NOMO-1 (cell line): ENCODE measurements at regions not wholly inside any gene's neighbourhood (a gene's known extent, or its start where the extent isn't known, plus 50 kb on each side); places are given as distances from the start of the nearest gene placed in this dataset.
"Not testable (repeated sequence)": the region's sequence is repeated elsewhere in the genome, so short reads cannot be mapped to it uniquely, and the experiment has no call there.

Source experiments
- DNase-seq, 2 experiments: peaks; one replicate each; lab custom pipeline; 2025; ENCODE audit not compliant: unreplicated experiment in 2 of 2; lab: John Stamatoyannopoulos, UW

DNA sequence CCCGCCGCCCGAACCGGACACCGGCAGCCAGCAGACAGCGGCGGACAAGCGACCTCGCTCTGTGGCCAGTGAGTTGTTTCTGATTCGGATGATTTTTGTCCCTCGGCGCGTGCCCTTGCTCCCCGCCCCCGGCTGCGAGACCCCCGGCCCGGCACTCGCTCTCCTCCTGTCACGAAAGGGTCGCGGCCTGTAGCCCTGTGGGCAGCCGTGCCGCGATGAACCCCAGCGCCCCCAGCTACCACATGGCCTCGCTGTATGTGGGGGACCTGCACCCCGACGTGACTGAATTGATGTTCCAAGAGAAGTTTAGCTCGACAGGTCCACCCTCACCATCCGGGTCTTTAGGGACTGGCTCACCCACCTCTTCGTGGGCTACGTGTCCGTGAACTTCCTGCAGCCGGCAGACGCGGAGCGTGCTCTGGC, 1257.5 kb upstream of the ACVR2A start:
- no peak for DNase-seq

DNA sequence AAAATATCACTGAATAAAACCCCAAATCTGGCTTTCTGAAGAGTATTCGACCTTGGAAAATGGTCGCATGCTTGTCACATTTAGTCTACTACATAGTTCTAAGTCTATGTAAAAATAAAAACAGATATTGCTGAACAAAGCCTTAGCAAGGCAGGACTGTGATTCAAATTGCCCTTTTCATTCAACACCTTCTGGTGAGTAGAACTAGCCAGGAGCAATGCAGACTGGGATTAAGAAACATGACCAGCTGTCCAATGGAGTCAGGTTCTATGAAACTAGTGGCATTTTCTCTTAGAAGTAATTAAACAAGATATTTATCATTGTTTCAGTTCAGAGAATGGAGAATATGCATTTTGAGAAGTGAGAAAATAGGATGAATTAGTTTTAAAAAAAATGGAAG, 1260.5 kb upstream of the ACVR2A start:
- DNase-seq: no peak

DNA sequence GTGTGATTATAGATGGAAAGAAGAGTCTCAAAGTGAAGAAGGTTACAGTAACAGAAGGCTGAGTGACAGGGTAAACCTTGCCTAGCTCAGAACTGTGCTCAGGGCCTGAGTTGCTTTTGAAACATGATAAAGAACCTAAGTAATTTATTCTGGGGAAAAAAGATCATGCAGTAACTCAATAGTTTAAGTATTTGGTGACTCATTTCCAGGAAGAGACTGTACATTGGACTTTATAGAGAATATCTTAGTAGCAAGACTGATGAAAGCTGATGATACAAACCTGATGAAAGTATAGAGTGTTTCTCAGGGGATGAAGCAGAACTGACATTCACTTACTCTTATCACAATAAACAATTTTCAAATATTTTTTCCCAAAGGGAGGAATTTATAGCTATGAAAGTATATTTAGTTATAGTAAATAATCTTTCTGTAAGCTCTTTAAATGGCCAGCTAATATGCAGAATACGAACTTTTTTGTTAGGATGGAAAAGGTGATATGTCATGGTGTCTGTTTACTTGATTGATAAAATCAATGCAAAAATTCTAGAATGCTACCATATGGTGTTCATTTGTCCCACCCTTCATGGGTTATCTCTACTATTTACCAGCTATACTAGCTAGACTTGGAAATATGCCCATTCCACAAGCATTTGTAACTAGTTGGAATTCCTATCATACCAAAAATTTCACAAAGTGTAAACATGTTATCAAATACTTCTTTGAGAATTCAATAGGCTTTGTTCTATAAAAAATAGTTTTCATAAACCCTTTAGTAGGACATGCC, 1265.5 kb upstream of the ACVR2A start:
- DNase-seq: no peak

DNA sequence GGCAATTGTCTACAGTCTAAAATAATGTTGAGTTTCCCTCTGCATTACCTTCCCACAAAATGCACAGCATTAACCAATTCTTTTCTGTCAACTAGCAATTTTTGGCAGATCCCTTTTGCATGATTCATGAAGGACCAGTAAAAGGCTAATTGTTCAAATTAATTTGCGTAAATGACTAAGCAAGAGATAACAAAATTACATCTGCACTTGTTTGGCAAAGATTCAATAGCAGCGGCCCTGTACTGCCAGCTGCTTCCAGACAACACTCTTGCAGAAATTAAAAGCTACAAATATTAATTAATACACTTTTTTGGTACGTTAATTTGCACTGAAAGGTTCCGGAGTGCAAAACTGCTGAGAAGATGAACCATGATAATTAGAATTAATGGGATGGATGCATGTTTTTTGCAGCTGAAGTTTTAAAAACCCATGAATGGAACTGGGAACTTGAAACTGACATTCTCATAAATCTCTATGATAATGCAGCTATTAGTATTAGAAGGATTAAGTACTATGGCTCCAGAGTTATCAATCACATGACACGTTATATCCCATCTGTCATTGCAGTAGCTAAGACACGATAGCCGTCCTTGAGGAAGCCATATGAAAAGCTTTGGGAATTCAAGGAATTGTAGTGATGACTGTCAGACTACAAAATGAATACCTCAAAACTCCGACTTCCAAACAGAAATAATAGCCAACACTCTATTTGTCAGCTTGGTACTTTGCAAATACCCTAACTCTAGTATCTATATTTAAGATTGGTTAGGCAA, 1268.3 kb upstream of the ACVR2A start:
- DNase-seq: no peak

DNA sequence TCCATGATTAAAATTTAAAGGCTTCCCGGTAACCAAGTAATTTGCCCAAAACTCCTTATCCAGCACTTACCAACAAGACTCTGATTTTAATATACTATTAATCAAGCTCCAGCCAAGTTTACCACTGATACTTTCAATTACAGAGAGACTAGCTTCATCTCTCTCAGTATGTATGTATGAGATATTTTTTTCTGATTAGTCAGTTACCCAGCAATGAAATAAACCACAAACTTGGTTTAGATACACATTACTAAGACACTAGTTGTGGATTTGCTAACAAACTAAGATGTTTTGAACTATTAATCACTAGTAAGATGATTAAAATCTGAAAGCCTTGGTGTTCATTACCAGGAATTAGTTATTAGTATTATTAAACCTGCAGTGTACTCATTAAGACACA, 1272.2 kb upstream of the ACVR2A start:
- no peak for DNase-seq

DNA sequence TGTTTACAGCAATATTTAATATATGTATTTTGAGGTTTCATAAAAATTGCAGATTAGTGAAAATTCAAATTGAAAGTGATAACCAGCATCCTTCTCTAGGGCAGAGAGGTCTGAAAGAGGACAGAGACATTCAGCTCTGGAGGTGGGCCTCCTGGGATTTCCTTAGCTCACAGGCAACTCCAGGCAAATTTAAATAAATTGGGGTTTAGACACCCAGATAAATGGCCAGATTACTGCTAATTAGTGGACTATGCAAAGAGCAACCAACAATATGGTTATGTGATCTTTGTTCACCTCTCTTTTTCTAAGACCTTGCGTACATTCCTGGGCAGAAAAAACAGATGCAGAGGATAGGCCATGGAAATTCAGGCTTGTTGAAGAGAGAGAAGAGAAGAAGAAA, 1282.8 kb upstream of the ACVR2A start:
- DNase-seq: no peak

DNA sequence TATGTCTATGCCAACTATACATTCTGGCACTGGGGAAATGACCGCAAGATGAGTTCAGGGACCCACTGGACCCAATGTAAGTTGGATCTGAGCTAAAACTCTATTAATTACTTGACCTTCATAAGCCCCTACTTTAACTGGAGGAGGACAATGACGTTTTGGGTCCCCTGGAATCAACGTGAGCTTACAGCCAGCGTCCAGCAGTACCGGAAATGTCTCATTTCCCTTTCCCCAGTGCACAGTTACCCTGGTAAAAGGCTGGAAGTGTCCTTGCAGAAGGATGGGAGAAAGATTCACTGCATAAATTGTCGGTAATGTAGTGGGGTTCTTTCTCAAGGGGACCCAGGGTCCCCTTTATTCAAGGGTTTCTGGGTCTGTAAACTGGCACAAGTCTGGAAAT, 1297.6 kb upstream of the ACVR2A start:
- no peak for DNase-seq

DNA sequence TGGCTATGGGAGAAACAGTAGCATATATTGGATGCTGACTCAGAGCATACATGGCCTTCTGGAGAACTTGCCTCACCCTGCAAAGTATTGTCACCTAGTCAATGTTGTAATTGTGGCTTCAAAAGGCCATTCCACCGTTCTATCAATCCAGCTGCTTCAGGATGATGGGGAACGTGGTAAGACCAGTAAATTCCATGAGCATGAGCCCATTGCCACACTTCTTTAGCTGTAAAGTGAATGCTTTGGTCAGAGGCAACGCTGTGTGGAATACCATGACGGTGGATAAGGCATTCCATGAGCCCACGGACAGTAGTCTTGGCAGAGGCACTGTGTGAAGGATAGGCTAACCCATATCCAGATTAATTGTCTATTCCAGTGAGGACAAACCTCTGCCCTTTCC, 1300.1 kb upstream of the ACVR2A start:
- DNase-seq: no peak

DNA sequence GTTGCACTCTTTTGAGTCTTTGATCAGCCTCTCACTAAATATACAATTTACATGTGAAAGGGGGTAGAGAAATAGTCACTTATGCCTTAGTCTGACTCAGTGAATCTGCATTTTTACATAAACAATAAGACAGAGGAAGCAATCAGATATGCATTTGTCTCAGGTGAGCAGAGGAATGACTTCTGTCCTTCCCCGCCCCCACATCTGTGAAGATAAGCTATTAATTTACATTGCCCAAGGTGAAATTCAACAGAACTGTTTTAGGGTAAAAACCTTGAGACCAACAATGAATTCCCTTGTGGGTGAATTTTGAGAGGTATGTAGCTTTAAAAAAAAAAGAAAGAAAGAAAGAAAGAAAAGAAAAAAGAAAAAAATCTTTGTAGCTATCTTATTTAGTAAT, 1302.9 kb upstream of the ACVR2A start:
- DNase-seq: no peak

DNA sequence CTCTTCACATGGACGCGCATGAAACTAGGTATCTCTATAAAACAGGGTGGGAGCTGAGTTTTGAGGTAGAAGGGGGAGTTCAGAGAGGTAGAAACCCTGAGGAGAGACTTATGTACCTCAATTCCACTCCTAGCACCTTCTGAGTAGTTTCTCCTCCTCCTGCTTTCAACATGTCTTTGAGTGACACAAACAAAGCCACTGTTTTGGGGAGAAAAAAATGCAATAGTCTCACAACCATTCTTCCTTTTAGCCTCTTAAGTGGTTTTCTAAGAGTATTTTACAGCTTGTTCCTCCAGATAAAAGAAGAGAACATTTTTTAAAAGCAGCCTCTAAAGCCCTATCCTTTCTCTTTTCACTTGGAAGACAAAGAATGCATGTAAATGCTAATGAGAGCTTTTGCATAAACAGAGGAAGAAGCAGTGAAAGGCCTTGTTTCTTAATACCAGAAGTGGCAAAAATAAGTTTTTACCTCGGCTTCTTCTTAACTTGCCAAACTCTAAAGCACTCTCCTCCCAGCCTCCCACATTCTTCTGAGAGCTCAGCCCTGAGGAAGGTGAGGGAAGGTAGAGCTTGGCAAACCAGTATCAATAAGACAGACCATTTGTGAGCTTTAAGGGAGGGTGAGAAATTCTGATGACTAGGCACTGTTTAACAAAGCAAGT, 1304.4 kb upstream of the ACVR2A start:
- DNase-seq: no peak

DNA sequence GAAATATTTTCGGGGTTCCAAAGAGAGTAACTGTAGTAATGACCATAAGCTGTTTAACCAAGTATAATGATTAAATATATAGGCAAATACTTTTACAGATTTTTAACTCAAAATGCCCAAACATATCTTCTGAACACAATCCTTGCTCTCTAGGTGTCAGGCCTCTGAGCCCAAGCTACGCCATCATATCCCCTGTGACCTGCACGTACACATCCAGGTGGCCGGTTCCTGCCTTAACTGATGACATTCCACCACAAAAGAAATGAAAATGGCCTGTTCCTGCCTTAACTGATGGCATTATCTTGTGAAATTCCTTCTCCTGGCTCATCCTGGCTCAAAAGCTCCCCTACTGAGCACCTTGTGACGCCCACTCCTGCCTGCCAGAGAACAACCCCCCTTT, 1305.1 kb upstream of the ACVR2A start:
- DNase-seq: not testable (repeated sequence)

DNA sequence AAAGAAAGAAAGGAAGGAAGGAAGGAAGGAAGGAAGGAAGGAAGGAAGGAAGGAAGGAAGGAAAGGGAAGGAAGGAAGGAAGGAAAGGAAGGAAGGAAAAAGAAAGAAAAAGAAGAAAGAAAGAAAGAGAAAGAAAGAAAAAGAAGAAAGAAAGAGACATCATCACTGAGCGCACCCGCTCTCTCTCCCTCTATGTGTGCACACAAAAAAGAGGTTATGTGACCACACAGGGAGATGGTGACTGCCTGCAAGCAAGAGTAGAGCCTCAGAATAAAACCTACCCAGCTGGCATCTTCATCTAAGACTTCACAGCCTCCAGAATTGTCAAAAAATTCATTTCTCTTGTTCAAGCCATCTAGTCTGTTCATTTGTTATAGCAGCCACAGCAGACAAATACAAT, 1307.4 kb upstream of the ACVR2A start:
- no peak for DNase-seq

DNA sequence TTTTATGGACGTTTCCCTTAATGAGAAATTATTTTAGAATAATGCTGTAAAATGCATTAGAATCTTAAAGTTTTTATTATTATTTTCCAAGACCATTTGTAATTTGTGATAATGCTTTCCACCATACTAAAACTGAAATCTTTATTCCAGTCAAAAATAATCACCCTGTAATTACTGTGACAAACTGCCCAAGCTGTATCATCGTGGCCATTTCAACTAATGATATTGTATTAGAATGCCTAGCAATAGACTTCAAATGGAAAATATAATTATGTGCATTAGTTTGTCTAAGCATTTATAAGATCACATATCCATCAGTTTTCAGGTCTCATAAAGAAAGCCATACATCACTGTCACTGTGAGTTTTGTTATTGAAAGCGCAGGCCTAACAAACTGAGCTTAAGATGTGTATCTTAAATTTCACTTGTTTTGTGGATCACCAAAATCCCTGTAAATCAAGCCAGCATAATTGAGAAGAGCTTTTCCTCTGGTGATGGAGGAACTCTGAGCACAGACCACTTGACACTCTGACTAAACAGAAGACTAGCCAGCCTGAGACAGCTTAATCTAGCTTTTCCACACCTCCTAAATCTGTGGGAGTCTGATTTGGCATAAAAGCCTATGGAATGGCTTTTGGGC, 1312.2 kb upstream of the ACVR2A start:
- DNase-seq: no peak

DNA sequence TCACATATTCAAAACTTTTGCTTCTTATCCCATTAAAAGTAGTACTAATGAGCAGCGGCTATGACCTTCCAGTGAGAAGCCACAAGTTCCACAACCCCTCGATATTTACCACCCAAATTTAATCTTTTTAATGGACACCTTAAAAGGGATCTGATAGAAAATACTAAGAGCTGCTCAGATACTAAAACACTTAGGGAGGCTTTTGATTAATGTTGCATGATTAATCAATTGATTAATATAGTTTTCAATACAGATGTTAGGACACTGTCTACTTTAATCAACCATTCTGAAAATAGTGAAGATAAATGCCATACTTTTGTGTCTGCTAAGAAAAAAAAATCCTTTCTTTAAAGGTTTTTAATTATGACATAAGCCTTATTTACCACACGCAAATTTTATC, 1312.8 kb upstream of the ACVR2A start:
- no peak for DNase-seq

DNA sequence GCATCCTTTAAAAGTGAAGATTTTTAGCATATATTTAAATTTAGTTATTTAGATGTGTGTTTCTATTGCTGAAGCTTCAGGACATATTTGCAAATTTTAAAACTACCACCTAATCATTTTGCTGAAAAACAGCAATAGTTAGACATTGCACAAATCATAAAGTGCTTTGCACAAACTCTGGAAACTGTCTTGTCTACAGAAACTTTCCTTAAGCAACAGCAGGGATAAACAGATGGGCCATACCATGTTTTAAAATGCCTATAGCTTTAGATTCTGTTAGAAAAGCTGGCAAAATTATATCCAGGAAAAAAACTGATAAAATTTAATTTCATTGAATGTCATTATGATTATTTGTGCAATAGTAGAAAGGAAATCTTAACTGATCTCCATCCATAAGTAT, 1313.9 kb upstream of the ACVR2A start:
- DNase-seq: no peak

DNA sequence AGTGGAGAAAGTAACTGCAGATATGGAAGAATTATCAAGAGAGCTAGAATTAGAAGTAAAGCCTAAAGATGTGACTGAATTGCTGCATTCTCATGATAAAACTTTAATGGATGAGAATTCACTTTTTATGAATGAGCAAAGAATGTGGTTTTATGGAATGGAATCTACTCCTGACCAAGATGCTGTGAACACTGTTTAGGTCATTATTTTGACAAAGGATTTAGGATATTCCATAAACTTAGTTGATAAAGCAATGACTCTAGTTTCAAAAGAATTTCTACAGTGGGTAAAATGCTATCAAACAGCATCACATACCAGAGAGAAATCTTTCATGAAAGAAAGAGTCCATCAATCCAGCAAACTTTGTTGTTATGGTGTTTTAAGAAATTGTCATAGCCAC, 1317.7 kb upstream of the ACVR2A start:
- no peak for DNase-seq

DNA sequence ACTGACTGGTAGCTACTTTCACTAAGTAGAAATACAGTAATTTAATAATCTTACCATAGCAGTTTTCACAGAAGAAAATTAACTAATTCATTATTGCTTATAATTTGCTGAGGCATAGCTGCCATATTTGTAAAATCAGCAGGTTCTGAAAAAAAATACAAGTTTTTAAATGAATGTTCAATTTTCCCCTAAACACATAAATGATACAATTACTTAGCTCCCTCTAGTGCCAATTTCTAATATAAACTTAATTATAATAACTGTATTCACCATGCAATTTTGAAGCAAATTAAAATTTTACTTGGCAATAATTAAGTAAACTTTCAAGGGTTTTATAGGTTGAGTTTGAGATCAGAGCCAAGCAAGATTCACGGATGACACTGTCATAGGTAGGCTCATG, 1321.6 kb upstream of the ACVR2A start:
- DNase-seq: peak in 1 of 2 experiments; percentile 12

DNA sequence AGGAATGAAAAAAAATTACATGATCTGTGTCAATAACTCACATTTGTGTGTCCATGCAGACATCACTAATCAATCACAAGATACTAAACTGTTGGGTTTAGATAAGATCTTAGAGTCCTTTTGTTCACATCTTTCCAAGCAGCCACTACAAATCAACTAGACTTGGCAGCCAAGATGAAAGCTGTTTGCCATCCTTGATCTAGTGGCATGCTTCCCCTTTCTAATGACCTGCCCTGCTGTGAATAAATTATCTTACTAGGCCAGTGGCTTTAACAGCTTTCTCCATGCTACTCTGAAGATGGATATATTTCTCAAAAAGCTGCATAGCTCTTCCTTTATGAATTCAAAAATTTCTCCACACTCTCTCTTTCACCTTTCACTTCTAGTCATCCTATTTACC, 1338.0 kb upstream of the ACVR2A start:
- DNase-seq: no peak

DNA sequence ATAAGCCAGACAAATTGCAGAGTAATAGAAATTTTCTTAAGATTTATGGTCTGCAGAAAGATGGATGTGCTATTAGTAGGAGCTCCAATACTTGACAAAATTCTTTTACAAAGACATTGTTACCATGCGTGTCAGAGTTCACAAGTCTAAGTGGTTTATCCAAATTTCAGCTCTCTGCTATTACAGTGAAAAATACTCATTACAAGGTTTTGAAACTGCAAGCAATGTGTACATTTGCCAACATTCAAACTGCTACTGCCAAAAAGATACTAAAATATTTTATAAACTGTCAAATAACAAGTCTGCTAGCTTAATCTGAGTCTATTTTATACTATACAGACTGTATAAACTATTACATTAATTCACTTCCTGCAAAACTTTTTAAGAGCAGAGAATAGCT, 1341.5 kb upstream of the ACVR2A start:
- no peak for DNase-seq

DNA sequence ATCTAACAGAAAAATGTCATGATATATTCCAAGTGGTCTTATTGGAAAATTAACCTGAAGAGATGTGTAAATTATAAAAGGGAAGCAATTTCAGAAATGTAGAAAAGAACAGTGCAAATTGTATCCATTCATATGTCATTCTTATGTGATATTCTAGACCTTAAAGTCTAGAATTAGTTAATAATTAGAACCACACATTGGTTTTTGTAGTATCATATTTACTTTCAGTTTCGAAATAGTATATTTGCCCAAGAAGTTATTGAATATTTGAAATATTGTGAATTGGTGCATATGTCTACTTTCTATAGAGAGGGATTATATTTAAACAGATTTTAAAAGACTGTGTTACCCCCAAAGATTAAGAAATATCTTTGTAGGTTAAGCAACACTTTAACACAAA, 1348.6 kb upstream of the ACVR2A start:
- DNase-seq: no peak

DNA sequence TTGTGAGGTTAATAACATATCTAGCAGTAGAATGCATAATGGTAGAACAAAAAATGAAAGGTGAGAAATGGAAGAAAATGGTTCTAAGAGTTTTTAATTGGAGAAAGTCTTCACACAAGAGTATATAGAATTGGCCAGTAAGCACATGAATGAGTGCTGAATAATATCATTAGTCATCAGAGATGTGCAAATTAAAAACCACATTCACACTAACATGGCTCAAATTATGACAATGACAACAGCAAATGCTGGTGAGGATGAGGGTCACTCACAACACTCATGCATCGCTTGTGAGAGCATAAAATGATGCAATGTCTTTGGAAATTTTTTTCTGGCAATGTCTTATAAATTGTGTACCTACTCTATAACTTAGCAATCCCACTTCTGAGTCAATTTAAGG, 1355.4 kb upstream of the ACVR2A start:
- DNase-seq: no peak
